Liver (tissue), 8 donors: ENCODE measurements at regions not wholly inside any gene's neighbourhood (a gene's known extent, or its start where the extent isn't known, plus 50 kb on each side); places are given as distances from the start of the nearest gene placed in this dataset.

Experiments
- DNase-seq: peaks from one replicate; pipeline ENCODE4 v3.0.0-alpha.2; 2017; ENCODE audit warnings: low spot score
- H3K27ac ChIP-seq, 2 donors: one replicate each; pipeline ENCODE4 v1.7.0; 2013; ENCODE audit warnings: inconsistent platforms in 2 of 2, low read length in 2 of 2, control low read depth in 1 of 2, low read depth in 1 of 2, mild to moderate bottlenecking in 1 of 2
- H3K27me3 ChIP-seq, 4 donors: one replicate each; pipeline versions ENCODE4 v1.6.1 to v1.7.0; 2013; ENCODE audit warnings: low read length in 3 of 4, inconsistent platforms in 1 of 4, mild to moderate bottlenecking in 1 of 4, moderate library complexity in 1 of 4; ENCODE audit not compliant: control insufficient read depth in 4 of 4, insufficient read depth in 4 of 4
- H3K36me3 ChIP-seq, 4 donors: one replicate each; pipeline versions ENCODE4 v1.6.1 to v1.7.0; 2013; ENCODE audit warnings: low read length in 3 of 4, mild to moderate bottlenecking in 3 of 4, low read depth in 1 of 4, moderate library complexity in 1 of 4; ENCODE audit not compliant: control insufficient read depth in 4 of 4, insufficient read depth in 3 of 4
- H3K4me1 ChIP-seq, 4 donors: one replicate each; pipeline versions ENCODE4 v1.6.1 to v1.7.0; 2013; ENCODE audit warnings: low read length in 3 of 4, mild to moderate bottlenecking in 3 of 4, moderate library complexity in 1 of 4; ENCODE audit not compliant: control insufficient read depth in 4 of 4, insufficient read depth in 4 of 4
- H3K4me3 ChIP-seq, 3 donors: one replicate each; pipeline versions ENCODE4 v1.6.1 to v1.7.0; 2013; ENCODE audit warnings: low read length in 3 of 3, control low read depth in 1 of 3, low read depth in 1 of 3, mild to moderate bottlenecking in 1 of 3
- H3K9ac ChIP-seq, 2 donors: one replicate each; pipeline ENCODE4 v1.7.0; 2013; ENCODE audit warnings: low read length in 2 of 2, mild to moderate bottlenecking in 2 of 2, moderate library complexity in 2 of 2, control low read depth in 1 of 2, low read depth in 1 of 2
- H3K9me3 ChIP-seq, 4 donors: one replicate each; pipeline versions ENCODE4 v1.6.1 to v1.7.0; 2013; ENCODE audit warnings: low read length in 3 of 4; ENCODE audit not compliant: control insufficient read depth in 4 of 4
- CTCF ChIP-seq: fragments of 150-350 bp; IDR thresholded peaks from 2 replicates; pipeline ENCODE4 v1.5.1; 2017; ENCODE audit warnings: improper control_type of control experiment, low read depth, low read length; ENCODE audit not compliant: missing input control
- FOXA1 ChIP-seq: IDR thresholded peaks from 2 replicates; pipeline ENCODE4 v1.6.1; 2016; ENCODE audit warnings: antibody characterized with exemption
- FOXA2 ChIP-seq: IDR thresholded peaks from 2 replicates; pipeline ENCODE4 v1.6.1; 2016; ENCODE audit warnings: antibody characterized with exemption
- GABPA ChIP-seq, 2 donors: IDR thresholded peaks in 1 of 2; conservative IDR thresholded peaks in 1 of 2; 2 replicates each; pipeline ENCODE4 v1.6.1; 2016; ENCODE audit warnings: antibody characterized with exemption in 2 of 2, mild to moderate bottlenecking in 1 of 2, moderate library complexity in 1 of 2
- HNF4A ChIP-seq, 2 donors: conservative IDR thresholded peaks; 2 replicates each; pipeline ENCODE4 v1.6.1; 2016; ENCODE audit warnings: antibody characterized with exemption in 2 of 2, mild to moderate bottlenecking in 2 of 2
- HNF4G ChIP-seq: IDR thresholded peaks from 2 replicates; pipeline ENCODE4 v1.6.1; 2016; ENCODE audit warnings: antibody characterized with exemption
- JUND ChIP-seq, 2 donors: IDR thresholded peaks; 2 replicates each; pipeline ENCODE4 v1.6.1; 2016; ENCODE audit warnings: antibody characterized with exemption in 2 of 2
- NR2F2 ChIP-seq: IDR thresholded peaks from 2 replicates; pipeline ENCODE4 v1.6.1; 2016; ENCODE audit warnings: antibody characterized with exemption
- RXRA ChIP-seq, 2 donors: IDR thresholded peaks; 2 replicates each; pipeline ENCODE4 v1.6.1; 2017 to 2018; ENCODE audit warnings: antibody characterized with exemption in 2 of 2, mild to moderate bottlenecking in 1 of 2
- SP1 ChIP-seq: IDR thresholded peaks from 2 replicates; pipeline ENCODE4 v1.6.1; 2018; ENCODE audit warnings: antibody characterized with exemption, mild to moderate bottlenecking
- YY1 ChIP-seq: IDR thresholded peaks from 2 replicates; pipeline ENCODE4 v1.6.1; 2016; ENCODE audit warnings: antibody characterized with exemption, mild to moderate bottlenecking
- WGBS: extraction: QIAGEN DNeasy Blood & Tissue Kit; methylation state at CpG from one replicate; pipeline ENCODE4 v1.1.7; 2013; 5-methylcytosine and 5-hydroxymethylcytosine counted together
- TF ChIP-seq, protein P1 (sequence below): IDR thresholded peaks from 2 replicates; pipeline ENCODE4 v1.6.1; 2016; ENCODE audit warnings: antibody characterized with exemption, mild to moderate bottlenecking
- TF ChIP-seq, protein P2 (sequence below): IDR thresholded peaks from 2 replicates; pipeline ENCODE4 v1.6.1; 2016; ENCODE audit warnings: antibody characterized with exemption
- TF ChIP-seq, protein P3 (sequence below): IDR thresholded peaks from 2 replicates; pipeline ENCODE4 v1.6.1; 2016; ENCODE audit warnings: antibody characterized with exemption
- donor health status: healthy.
- donor health status: healthy.
- donor health status: healthy.
- donor health status: healthy.
- donor health status: healthy.

GRCh38 chr20:40510622-40511021, 178.4 kb downstream of the MAFB start:
- Histone ChIP-seq H3K27ac (no peak overlapping the region), H3K9ac (no peak overlapping the region), H3K9me3 (no peaks in the 10 kb centered on the region), H3K4me3 (no peak overlapping the region), H3K4me1 (peaks cover 0 to 7% (median 0%) of the 10 kb centered on the region in 4 donors), H3K36me3 (no peaks in the 10 kb centered on the region), H3K27me3 (no peaks in the 10 kb centered on the region)
- TF ChIP-seq HNF4A (conservative IDR thresholded peaks at IDR 0.05) (no peak), JUND (IDR thresholded peaks at IDR 0.05) (no peak), NR2F2 (no peak), YY1 (no peak), GABPA (IDR thresholded peaks at IDR 0.05 in 1 of 2, conservative IDR thresholded peaks at IDR 0.05 in 1 of 2) (no peak), FOXA2 (no peak)
- TF ChIP-seq, protein P1, sequence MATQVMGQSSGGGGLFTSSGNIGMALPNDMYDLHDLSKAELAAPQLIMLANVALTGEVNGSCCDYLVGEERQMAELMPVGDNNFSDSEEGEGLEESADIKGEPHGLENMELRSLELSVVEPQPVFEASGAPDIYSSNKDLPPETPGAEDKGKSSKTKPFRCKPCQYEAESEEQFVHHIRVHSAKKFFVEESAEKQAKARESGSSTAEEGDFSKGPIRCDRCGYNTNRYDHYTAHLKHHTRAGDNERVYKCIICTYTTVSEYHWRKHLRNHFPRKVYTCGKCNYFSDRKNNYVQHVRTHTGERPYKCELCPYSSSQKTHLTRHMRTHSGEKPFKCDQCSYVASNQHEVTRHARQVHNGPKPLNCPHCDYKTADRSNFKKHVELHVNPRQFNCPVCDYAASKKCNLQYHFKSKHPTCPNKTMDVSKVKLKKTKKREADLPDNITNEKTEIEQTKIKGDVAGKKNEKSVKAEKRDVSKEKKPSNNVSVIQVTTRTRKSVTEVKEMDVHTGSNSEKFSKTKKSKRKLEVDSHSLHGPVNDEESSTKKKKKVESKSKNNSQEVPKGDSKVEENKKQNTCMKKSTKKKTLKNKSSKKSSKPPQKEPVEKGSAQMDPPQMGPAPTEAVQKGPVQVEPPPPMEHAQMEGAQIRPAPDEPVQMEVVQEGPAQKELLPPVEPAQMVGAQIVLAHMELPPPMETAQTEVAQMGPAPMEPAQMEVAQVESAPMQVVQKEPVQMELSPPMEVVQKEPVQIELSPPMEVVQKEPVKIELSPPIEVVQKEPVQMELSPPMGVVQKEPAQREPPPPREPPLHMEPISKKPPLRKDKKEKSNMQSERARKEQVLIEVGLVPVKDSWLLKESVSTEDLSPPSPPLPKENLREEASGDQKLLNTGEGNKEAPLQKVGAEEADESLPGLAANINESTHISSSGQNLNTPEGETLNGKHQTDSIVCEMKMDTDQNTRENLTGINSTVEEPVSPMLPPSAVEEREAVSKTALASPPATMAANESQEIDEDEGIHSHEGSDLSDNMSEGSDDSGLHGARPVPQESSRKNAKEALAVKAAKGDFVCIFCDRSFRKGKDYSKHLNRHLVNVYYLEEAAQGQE = no peak
- 96% methylated on average over 3 of the region's 3 CpGs for whole genome bisulfite sequencing
- DNase-seq = no peak

DNA sequence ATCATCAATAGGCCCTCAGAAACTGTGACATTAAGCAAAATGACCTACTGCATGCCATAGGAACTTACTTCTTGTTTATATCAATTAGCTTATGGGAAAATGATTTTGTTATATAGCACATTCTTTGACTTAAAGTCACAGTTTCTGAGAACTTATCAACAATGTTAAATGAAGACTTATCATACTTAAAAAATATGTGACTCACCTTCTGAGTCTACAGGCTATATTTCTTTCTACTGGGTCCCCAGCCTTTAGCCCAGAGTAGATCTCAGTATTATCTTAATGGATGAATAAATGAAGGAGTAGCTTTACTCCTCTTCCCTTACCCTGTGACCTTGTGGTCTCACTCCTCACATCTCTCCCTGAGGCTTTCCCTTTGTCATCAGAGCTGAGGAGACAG, 180.2 kb downstream of the MAFB start:
- no peak for DNase-seq
- TF ChIP-seq FOXA1 (no peak), RXRA (IDR thresholded peaks at IDR 0.05) (no peak), HNF4G (no peak), SP1 (no peak), CTCF (no peak)
- TF ChIP-seq, protein P2, sequence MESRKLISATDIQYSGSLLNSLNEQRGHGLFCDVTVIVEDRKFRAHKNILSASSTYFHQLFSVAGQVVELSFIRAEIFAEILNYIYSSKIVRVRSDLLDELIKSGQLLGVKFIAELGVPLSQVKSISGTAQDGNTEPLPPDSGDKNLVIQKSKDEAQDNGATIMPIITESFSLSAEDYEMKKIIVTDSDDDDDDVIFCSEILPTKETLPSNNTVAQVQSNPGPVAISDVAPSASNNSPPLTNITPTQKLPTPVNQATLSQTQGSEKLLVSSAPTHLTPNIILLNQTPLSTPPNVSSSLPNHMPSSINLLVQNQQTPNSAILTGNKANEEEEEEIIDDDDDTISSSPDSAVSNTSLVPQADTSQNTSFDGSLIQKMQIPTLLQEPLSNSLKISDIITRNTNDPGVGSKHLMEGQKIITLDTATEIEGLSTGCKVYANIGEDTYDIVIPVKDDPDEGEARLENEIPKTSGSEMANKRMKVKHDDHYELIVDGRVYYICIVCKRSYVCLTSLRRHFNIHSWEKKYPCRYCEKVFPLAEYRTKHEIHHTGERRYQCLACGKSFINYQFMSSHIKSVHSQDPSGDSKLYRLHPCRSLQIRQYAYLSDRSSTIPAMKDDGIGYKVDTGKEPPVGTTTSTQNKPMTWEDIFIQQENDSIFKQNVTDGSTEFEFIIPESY = no peak
- TF ChIP-seq, protein P3, sequence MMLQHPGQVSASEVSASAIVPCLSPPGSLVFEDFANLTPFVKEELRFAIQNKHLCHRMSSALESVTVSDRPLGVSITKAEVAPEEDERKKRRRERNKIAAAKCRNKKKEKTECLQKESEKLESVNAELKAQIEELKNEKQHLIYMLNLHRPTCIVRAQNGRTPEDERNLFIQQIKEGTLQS = no peak
- H3K9ac ChIP-seq = no peak overlapping the region

More for the DNA sequence above, 180.2 kb downstream of the MAFB start:
- Histone ChIP-seq H3K4me1 (peaks cover 0 to 7% (median 0%) of the 10 kb centered on the region in 4 donors), H3K4me3 (no peak overlapping the region), H3K9me3 (no peaks in the 10 kb centered on the region), H3K27me3 (no peaks in the 10 kb centered on the region), H3K36me3 (no peaks in the 10 kb centered on the region), H3K27ac (no peak overlapping the region)
